Ishikawa (cell line): ENCODE measurements at regions not wholly inside any gene's neighbourhood (a gene's known extent, or its start where the extent isn't known, plus 50 kb on each side); places are given as distances from the start of the nearest gene placed in this dataset.

Experiments
- EGR1 ChIP-seq: IDR thresholded peaks from 2 replicates; pipeline ENCODE4 v1.6.1; 2012
- EP300 ChIP-seq: IDR thresholded peaks from 2 replicates; pipeline ENCODE4 v1.6.1; 2012; ENCODE audit warnings: borderline replicate concordance
- MAX ChIP-seq: IDR thresholded peaks from 2 replicates; pipeline ENCODE4 v1.6.1; 2012
- NFIC ChIP-seq: IDR thresholded peaks from 2 replicates; pipeline ENCODE4 v1.6.1; 2012
- RAD21 ChIP-seq: IDR thresholded peaks from 2 replicates; pipeline ENCODE4 v1.6.1; 2012; ENCODE audit warnings: low read depth
- TAF1 ChIP-seq: IDR thresholded peaks from 2 replicates; pipeline ENCODE4 v1.6.1; 2012; ENCODE audit warnings: low read depth, mild to moderate bottlenecking
- TEAD4 ChIP-seq: IDR thresholded peaks from 2 replicates; pipeline ENCODE4 v1.6.1; 2012
- YY1 ChIP-seq: IDR thresholded peaks from 2 replicates; pipeline ENCODE4 v1.6.1; 2012; ENCODE audit warnings: low read depth

DNA sequence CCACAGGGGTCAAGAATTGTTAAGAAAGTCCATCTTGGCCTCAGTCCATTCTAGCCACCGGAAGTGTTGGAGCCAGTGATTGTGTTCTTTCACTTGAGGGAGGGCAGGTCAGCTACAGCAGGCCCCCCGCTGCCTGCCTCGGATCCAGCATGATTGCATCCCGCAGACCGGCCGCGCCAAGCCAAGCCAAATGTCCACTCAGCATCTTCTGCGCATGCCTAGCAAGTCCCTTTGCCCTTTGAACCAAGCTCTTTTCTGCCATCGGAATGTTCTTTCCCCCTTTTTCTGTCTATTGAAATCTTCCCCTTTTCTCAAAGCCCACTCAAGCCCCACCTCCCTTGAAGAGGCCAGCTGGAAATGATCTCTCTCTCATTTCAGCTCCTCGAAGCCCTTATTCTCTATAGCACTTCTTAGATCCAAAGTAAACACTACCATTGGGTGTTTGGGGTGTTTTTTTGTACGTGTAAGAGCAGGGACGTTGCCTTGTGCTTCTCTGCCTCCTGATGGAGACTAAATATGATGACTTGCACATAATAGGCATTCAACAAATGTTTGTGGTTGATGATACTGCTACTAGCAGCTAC lies 147.8 kb upstream of the BCOR start:
- no peak for TF ChIP-seq TAF1
- no peak for TF ChIP-seq MAX
- TF ChIP-seq EP300: no peak
- no peak for TF ChIP-seq RAD21
- no peak for TF ChIP-seq YY1
- TF ChIP-seq EGR1: no peak
- no peak for TF ChIP-seq NFIC
- no peak for TF ChIP-seq TEAD4
